IPS-18a (cell line): ENCODE measurements at regions not wholly inside any gene's neighbourhood (a gene's known extent, or its start where the extent isn't known, plus 50 kb on each side); places are given as distances from the start of the nearest gene placed in this dataset.

Experiments
- H3K27ac ChIP-seq: one replicate; pipeline ENCODE4 v1.5.1; 2013; ENCODE audit warnings: low read length
- H3K27me3 ChIP-seq: one replicate; pipeline ENCODE4 v1.6.1; 2013; ENCODE audit warnings: mild to moderate bottlenecking, low read length; ENCODE audit not compliant: control insufficient read depth, insufficient read depth
- H3K36me3 ChIP-seq: one replicate; pipeline ENCODE4 v1.6.1; 2013; ENCODE audit warnings: low read depth, low read length; ENCODE audit not compliant: control insufficient read depth
- H3K4me1 ChIP-seq: one replicate; pipeline ENCODE4 v1.6.1; 2013; ENCODE audit warnings: low read depth, low read length; ENCODE audit not compliant: control insufficient read depth
- H3K4me3 ChIP-seq: one replicate; pipeline ENCODE4 v1.5.1; 2013; ENCODE audit warnings: low read length
- H3K9ac ChIP-seq: one replicate; pipeline ENCODE4 v1.6.1; 2013; ENCODE audit warnings: mild to moderate bottlenecking, low read length, moderate library complexity
- H3K9me3 ChIP-seq: one replicate; pipeline ENCODE4 v1.6.1; 2013; ENCODE audit warnings: low read depth, low read length; ENCODE audit not compliant: control insufficient read depth

DNA sequence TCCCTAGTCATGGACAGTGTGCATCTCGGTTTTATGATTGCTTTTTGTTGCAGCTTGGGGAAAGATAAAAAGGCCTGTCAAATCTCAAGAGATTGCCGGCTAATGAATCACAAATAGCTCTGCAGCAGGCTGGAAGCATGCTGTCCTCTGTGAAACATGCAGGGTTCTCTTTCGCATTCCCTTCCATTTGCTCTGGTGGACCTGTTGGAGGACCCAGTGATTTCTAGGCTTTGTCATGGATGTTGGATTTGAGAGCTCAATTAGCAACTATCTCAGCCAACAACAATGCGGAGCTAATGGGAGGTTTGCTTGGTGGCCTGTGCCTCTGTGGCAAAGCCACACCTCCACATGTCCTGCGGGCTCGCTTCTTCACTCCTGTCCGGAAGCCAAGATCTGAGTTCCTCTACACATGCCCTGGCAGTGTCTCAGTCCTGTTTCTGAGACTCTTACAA is 418.1 kb upstream of the ARGLU1 start:
- Histone ChIP-seq H3K4me3 (no peak overlapping the region), H3K27ac (no peak overlapping the region), H3K27me3 (no peaks in the 10 kb centered on the region), H3K4me1 (peaks cover 7% of the 10 kb centered on the region), H3K36me3 (no peaks in the 10 kb centered on the region), H3K9me3 (no peaks in the 10 kb centered on the region), H3K9ac (no peak overlapping the region)

DNA sequence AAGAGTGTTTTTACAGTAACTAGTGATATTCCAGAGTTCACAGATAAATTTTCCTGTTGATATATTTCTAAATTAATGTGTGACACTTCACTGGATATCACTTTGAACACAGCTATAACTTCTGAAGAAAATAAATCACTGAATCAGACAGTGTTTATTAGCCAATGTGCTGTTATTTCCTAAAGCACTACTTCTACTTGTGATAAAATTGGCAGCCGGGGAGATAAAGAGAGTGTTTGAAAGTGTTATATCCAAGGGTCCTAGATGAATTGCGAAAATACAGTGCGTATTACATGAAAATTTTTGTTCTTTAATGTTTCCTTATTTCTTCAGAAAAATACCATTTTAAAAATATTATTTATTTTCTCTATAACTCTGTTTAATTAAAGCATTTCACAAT is 417.5 kb upstream of the ARGLU1 start:
- no peaks in the 10 kb centered on the region for H3K36me3 ChIP-seq
- no peak overlapping the region for H3K4me3 ChIP-seq
- H3K9me3 ChIP-seq: no peaks in the 10 kb centered on the region
- no peaks in the 10 kb centered on the region for H3K27me3 ChIP-seq
- peaks cover 7% of the 10 kb centered on the region for H3K4me1 ChIP-seq
- H3K27ac ChIP-seq: no peak overlapping the region
- H3K9ac ChIP-seq: no peak overlapping the region

DNA sequence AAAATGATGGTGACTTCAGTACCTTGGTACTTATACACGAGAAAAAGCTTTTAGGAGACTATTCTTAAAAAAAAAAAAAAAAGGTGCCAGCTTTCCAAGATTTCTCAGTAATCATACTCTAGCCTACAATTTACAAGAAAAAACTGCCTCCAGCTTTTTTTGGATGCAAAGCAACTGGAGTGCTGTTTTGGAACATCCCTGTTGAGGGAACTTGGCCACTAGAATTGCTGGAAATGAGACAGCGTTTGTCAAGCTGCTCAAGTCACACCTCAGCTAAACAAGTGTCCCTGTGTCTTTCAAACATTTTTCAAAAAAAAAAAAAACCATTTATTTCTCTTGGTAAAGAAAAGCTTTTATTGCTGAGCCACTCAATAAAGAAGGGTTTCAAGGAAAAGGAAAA is 413.1 kb upstream of the ARGLU1 start:
- no peaks in the 10 kb centered on the region for H3K36me3 ChIP-seq
- H3K27me3 ChIP-seq: no peaks in the 10 kb centered on the region
- no peaks in the 10 kb centered on the region for H3K9me3 ChIP-seq
- H3K9ac ChIP-seq: no peak overlapping the region
- no peak overlapping the region for H3K27ac ChIP-seq
- H3K4me1 ChIP-seq: peaks cover 3% of the 10 kb centered on the region
- no peak overlapping the region for H3K4me3 ChIP-seq

DNA sequence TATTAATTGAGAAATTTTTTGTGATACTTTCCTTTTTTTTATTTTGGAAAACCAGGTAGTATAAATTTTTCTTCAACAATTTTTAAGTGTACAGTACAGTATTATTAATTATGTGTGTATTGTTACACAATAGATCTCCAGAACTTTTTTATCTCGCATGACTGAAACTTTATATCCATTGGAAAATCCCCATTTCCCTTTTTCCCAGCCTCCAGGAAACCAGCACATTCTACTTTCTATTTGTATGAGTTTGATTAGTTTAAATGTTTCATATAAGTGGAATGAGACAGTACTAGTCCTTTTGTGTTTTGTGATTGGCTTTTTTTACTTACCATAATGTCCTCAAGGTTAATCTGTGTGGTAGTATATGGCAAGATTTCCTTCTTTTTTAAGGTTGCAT is 399.5 kb upstream of the ARGLU1 start:
- no peaks in the 10 kb centered on the region for H3K9me3 ChIP-seq
- H3K4me1 ChIP-seq: no peaks in the 10 kb centered on the region
- H3K27me3 ChIP-seq: no peaks in the 10 kb centered on the region
- H3K36me3 ChIP-seq: no peaks in the 10 kb centered on the region
- no peak overlapping the region for H3K9ac ChIP-seq
- H3K27ac ChIP-seq: no peak overlapping the region
- no peak overlapping the region for H3K4me3 ChIP-seq

DNA sequence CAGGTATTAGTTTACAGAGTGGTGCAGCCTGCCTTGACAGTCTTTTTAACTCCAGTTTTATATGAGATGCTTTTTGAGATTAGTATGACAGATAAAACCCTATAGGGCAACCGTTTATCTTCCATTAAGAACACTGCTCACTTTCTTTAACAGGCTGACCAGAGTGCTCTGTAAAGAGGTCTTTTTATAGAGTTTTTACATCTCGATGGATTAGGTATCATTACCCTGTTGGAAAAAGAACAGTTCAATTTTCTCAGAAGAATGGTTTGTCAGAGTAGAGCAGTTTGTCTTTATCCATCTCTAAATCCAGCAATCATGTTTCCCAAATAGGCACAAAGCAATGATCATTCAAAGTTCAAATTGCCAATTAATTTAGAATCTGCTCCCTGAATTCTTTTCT is 395.2 kb upstream of the ARGLU1 start:
- H3K4me3 ChIP-seq: no peak overlapping the region
- no peaks in the 10 kb centered on the region for H3K4me1 ChIP-seq
- no peak overlapping the region for H3K27ac ChIP-seq
- no peak overlapping the region for H3K9ac ChIP-seq
- H3K27me3 ChIP-seq: no peaks in the 10 kb centered on the region
- H3K36me3 ChIP-seq: no peaks in the 10 kb centered on the region
- H3K9me3 ChIP-seq: no peaks in the 10 kb centered on the region

DNA sequence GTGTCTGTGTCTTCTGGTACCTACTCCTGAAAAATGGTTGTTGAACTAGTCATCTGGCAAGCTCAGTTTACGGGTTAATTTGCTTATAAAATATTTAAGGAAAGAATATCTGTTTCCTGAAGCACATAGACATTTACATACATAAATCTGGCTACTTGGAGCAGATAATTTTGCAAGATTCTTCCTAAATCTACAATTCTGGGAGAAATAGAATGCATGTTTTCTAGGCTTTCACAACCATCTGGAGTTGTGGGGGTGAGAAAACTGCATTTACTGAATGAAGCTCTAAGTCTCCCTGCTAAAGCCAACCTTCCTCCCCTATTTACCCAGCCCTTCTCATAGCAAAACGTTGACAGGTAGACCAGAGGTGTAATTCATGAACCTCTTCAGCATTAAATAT is 393.7 kb upstream of the ARGLU1 start:
- Histone ChIP-seq H3K4me3 (no peak overlapping the region), H3K9ac (no peak overlapping the region), H3K4me1 (no peaks in the 10 kb centered on the region), H3K9me3 (no peaks in the 10 kb centered on the region), H3K27ac (no peak overlapping the region), H3K27me3 (no peaks in the 10 kb centered on the region), H3K36me3 (no peaks in the 10 kb centered on the region)

DNA sequence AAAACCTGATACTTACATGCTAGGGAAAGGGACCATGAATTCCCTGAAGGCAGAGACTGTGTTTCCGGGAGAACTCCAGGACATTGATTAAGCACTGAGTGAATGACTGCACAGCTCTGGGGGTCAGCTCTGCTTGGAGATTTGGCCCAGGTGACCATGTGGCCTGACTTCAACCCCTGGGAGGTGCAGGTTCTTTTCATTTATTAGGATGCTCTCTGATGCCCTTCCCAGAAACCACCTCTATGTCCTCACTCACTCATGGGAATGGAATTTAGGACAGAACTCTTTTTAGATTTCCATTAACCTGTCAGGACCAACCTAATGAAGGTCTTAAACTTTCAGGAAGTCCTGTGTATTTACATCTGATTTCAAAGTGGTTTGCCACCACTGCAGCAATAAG is 393.3 kb upstream of the ARGLU1 start:
- Histone ChIP-seq H3K4me1 (no peaks in the 10 kb centered on the region), H3K9me3 (no peaks in the 10 kb centered on the region), H3K4me3 (no peak overlapping the region)

DNA sequence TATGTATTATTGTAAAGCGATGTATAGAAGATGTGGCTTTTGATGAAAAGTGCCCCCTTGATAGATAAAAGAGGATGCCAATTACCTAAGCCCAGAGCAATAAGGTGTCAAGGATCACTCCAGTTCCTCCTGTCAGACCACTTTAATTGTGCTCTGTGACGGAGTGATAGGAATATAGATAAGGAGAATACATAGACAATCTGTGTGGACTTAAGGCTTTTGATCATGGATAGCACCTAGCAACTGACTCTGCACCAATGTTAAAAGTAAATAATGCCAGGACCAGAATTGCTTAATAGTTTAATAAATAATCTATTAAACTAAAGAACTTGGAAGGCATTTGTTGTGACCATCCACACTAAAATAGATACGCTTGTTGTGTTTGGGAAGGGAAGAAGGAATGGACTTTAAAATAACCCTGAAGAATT is 390.7 kb upstream of the ARGLU1 start:
- Histone ChIP-seq H3K27ac (no peak overlapping the region), H3K36me3 (no peaks in the 10 kb centered on the region)

More for the DNA sequence above, 393.3 kb upstream of the ARGLU1 start:
- no peak overlapping the region for H3K9ac ChIP-seq
- H3K27me3 ChIP-seq: no peaks in the 10 kb centered on the region
- H3K27ac ChIP-seq: no peak overlapping the region
- no peaks in the 10 kb centered on the region for H3K36me3 ChIP-seq

DNA sequence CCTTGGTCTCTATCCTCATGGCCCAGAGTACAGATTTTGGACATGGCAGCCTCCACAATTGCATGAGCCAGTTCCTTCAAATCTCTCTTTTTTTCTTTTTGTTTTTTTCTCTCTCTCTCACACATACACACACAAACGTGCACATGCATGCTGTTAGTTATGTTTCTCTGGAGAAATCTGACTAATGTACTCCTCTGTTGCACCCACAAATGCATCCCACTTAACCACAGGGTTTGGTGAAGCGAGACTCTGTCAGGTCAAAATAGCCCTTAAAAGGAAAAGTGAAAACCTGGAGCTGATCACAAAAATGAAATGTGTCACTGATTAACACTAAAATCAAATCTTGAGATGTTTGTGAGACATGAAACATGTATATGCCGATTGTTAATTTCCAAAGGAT is 374.6 kb upstream of the ARGLU1 start:
- H3K4me1 ChIP-seq: peaks cover 4% of the 10 kb centered on the region
- H3K9me3 ChIP-seq: no peaks in the 10 kb centered on the region
- no peaks in the 10 kb centered on the region for H3K36me3 ChIP-seq
- H3K27me3 ChIP-seq: no peaks in the 10 kb centered on the region
- H3K9ac ChIP-seq: no peak overlapping the region
- no peak overlapping the region for H3K4me3 ChIP-seq
- no peak overlapping the region for H3K27ac ChIP-seq

More for the DNA sequence above, 390.7 kb upstream of the ARGLU1 start:
- Histone ChIP-seq H3K9me3 (no peaks in the 10 kb centered on the region), H3K4me3 (no peak overlapping the region), H3K4me1 (no peaks in the 10 kb centered on the region), H3K9ac (no peak overlapping the region), H3K27me3 (no peaks in the 10 kb centered on the region)

DNA sequence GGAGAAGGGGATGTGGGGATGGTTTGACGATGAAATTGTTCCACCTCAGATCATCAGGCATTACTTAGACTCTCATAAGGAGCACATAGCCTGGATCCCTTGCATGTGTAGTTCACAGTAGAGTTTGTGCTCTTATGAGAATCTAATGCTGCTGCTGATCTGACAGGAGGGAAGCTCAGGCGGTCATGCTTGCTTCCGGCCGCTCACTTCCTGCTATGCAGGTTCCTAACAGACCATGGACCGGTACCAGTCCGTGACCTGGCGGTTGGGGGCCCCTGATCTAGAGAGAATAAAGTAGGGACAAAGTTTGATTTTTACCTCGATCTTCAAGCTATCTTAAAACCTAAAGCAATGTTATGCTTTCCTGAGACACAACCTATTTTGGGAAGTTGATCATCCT is 373.8 kb upstream of the ARGLU1 start:
- Histone ChIP-seq H3K9me3 (no peaks in the 10 kb centered on the region), H3K27me3 (no peaks in the 10 kb centered on the region), H3K4me3 (no peak overlapping the region), H3K27ac (no peak overlapping the region), H3K4me1 (peaks cover 4% of the 10 kb centered on the region), H3K36me3 (no peaks in the 10 kb centered on the region), H3K9ac (no peak overlapping the region)

DNA sequence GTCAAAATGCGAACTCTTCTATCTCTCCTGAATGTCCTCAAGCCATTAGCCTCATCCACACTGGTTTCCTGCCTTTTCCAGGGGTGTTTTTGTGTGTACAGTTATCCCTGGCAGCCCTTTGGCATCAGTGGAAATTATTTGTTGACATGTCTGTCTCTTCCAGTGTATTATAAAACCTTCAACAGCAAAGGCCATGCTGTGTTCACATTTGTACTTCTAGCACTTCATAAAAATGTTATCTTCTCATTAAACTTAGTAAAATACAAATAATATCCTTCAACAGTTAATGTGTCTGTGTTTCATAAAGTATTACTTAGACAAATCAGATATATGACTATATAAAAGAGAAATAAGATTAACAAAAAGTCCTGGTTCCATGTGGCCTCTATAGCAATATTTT is 359.5 kb upstream of the ARGLU1 start:
- H3K4me1 ChIP-seq: peaks cover 12% of the 10 kb centered on the region
- no peak overlapping the region for H3K9ac ChIP-seq
- H3K27ac ChIP-seq: no peak overlapping the region
- no peaks in the 10 kb centered on the region for H3K27me3 ChIP-seq
- no peaks in the 10 kb centered on the region for H3K36me3 ChIP-seq
- H3K4me3 ChIP-seq: no peak overlapping the region
- no peaks in the 10 kb centered on the region for H3K9me3 ChIP-seq

DNA sequence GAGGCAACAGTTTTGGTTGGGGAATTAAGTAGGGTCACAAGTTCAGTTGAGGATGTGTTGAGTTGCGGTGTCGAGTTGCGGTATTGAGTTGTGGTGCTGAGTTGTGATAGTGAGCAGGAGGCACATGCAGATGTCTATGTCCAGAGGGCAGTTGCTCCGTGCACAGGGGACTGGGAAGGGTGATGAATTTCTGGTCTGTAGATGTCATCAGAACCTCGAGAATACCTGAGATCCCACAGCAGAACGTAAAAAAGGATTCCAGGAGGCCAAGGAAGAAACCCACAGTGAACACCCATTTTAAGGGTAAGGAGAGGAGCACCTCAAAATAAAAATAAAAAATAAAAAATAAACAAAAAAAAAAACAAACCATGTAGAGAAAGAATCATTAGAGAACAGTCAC is 354.4 kb upstream of the ARGLU1 start:
- Histone ChIP-seq H3K36me3 (no peaks in the 10 kb centered on the region), H3K4me3 (no peak overlapping the region), H3K9me3 (no peaks in the 10 kb centered on the region), H3K4me1 (peaks cover 35% of the 10 kb centered on the region), H3K9ac (no peak overlapping the region), H3K27me3 (no peaks in the 10 kb centered on the region), H3K27ac (no peak overlapping the region)
